A673 (cell line): ENCODE measurements at regions not wholly inside any gene's neighbourhood (a gene's known extent, or its start where the extent isn't known, plus 50 kb on each side); places are given as distances from the start of the nearest gene placed in this dataset.

Experiments used
- CTCF ChIP-seq: fragments of 300-800, 200-600 bp; sonication (generic); conservative IDR thresholded peaks from 2 replicates; pipeline ENCODE4 v1.5.1; 2017; ENCODE audit warnings: low read depth, mild to moderate bottlenecking, antibody characterized with exemption, low read length, moderate library complexity, mixed read lengths
- EZH2 ChIP-seq: fragments of 200-600 bp; sonication (generic); IDR thresholded peaks from 2 replicates; pipeline ENCODE4 v1.6.1; 2017; ENCODE audit warnings: borderline replicate concordance, low read depth, mild to moderate bottlenecking, mixed read lengths, antibody characterized with exemption, low read length; ENCODE audit not compliant: poor library complexity, severe bottlenecking

- no peak for TF ChIP-seq CTCF
- no peak for TF ChIP-seq EZH2
Observed at GRCh38 chr2:103879101-103879500, 974.8 kb upstream of the POU3F3 start.
